GM21360 (cell line): ENCODE measurements at regions not wholly inside any gene's neighbourhood (a gene's known extent, or its start where the extent isn't known, plus 50 kb on each side); places are given as distances from the start of the nearest gene placed in this dataset.
"Not testable (repeated sequence)": the region's sequence is repeated elsewhere in the genome, so short reads cannot be mapped to it uniquely, and the experiment has no call there.

Experiments used
- ATAC-seq: cut with Tn5 transposase; IDR thresholded peaks from one replicate; pipeline ENCODE4 v1.9.1; 2021; ENCODE audit warnings: mild to moderate bottlenecking, moderate library complexity; ENCODE audit not compliant: unreplicated experiment

- no peak for ATAC-seq
These were observed 710.6 kb upstream of the HS3ST1 start for GRCh38 chr4:12139296-12139695.

GRCh38 chr4:12138488-12138887 lies 709.8 kb upstream of the HS3ST1 start:
- ATAC-seq = no peak

GRCh38 chr4:12137575-12137974 lies 708.9 kb upstream of the HS3ST1 start:
- no peak for ATAC-seq

GRCh38 chr4:12126474-12126873 lies 697.8 kb upstream of the HS3ST1 start:
- ATAC-seq = no peak

- no peak for ATAC-seq
These were observed 695.4 kb upstream of the HS3ST1 start for GRCh38 chr4:12124138-12124537.

- ATAC-seq = no peak
These were observed 695.0 kb upstream of the HS3ST1 start for GRCh38 chr4:12123707-12124106.

GRCh38 chr4:12122316-12122715 lies 693.6 kb upstream of the HS3ST1 start:
- no peak for ATAC-seq

GRCh38 chr4:12120968-12121367 lies 692.3 kb upstream of the HS3ST1 start:
- ATAC-seq = no peak

- ATAC-seq = no peak
These were observed 690.0 kb upstream of the HS3ST1 start for GRCh38 chr4:12118651-12119213.

GRCh38 chr4:12116009-12116552 lies 687.4 kb upstream of the HS3ST1 start:
- no peak for ATAC-seq

- no peak for ATAC-seq
These were observed 681.9 kb upstream of the HS3ST1 start for GRCh38 chr4:12110627-12111026.

GRCh38 chr4:12109056-12109455 lies 680.4 kb upstream of the HS3ST1 start:
- ATAC-seq = not testable (repeated sequence)

- ATAC-seq = no peak
These were observed 676.8 kb upstream of the HS3ST1 start for GRCh38 chr4:12105519-12105918.

- ATAC-seq = not testable (repeated sequence)
These were observed 661.2 kb upstream of the HS3ST1 start for GRCh38 chr4:12089920-12090319.

GRCh38 chr4:12084690-12085089 lies 656.0 kb upstream of the HS3ST1 start:
- no peak for ATAC-seq

GRCh38 chr4:12071316-12071715 lies 642.6 kb upstream of the HS3ST1 start:
- no peak for ATAC-seq

GRCh38 chr4:12053966-12054365 lies 625.3 kb upstream of the HS3ST1 start:
- ATAC-seq = no peak

- no peak for ATAC-seq
These were observed 624.9 kb upstream of the HS3ST1 start for GRCh38 chr4:12053556-12053955.

GRCh38 chr4:12050357-12050756 lies 621.7 kb upstream of the HS3ST1 start:
- no peak for ATAC-seq

GRCh38 chr4:12042818-12043217 lies 614.1 kb upstream of the HS3ST1 start:
- no peak for ATAC-seq

- ATAC-seq = no peak
These were observed 613.1 kb upstream of the HS3ST1 start for GRCh38 chr4:12041828-12042227.

GRCh38 chr4:12036450-12036849 lies 607.8 kb upstream of the HS3ST1 start:
- no peak for ATAC-seq

- no peak for ATAC-seq
These were observed 599.6 kb upstream of the HS3ST1 start for GRCh38 chr4:12028258-12028657.
